ENCODE measurements at regions not wholly inside any gene's neighbourhood (a gene's known extent, or its start where the extent isn't known, plus 50 kb on each side); places are given as distances from the start of the nearest gene placed in this dataset.

DNA sequence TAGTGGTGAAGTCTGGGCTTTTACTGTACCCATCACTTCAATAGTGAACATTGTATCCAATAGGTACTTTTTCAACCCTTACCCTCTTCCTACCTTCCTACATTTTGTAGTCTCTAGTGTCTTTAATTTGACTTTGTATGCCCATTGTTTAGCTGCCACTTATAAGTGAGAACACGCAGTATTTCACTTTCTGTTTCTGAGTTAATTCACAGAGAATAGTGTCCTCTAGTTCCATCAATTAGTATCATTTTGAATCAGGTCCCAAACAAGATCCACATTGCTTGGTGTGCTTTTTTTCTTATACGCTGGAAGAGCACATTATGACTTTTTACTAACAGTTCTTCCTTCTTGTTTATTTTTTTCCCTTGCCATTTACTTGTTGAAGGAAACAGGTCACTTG is 176.0 kb upstream of the WDFY3 start:
- TF ChIP-seq FOS (IDR thresholded peaks at IDR 0.05; ENCODE audit: borderline replicate concordance, insufficient read depth, low read length) (no peak), EZH2 (IDR thresholded peaks at IDR 0.05; ENCODE audit: borderline replicate concordance, low read depth, low read length, severe bottlenecking) (no peak), CTCF (IDR thresholded peaks at IDR 0.05; ENCODE audit: extremely low read depth in 1 of 2, insufficient read depth in 1 of 2, low read depth in 1 of 2, low read length in 2 of 2) (no peak), GATA2 (IDR thresholded peaks at IDR 0.05; ENCODE audit: insufficient read depth, insufficient read length, low read depth, low read length) (no peak), JUN (IDR thresholded peaks at IDR 0.05; ENCODE audit: borderline replicate concordance, insufficient read depth, insufficient read length, low read depth) (no peak), POLR2AphosphoS5 (IDR thresholded peaks at IDR 0.05; ENCODE audit: insufficient read depth, low read depth, low read length) (no peak), MYC (IDR thresholded peaks at IDR 0.05; ENCODE audit: low read depth, low read length) (no peak), POLR2A (IDR thresholded peaks at IDR 0.05; ENCODE audit: low read depth, low read length) (no peak)
- TF ChIP-seq, protein P1, sequence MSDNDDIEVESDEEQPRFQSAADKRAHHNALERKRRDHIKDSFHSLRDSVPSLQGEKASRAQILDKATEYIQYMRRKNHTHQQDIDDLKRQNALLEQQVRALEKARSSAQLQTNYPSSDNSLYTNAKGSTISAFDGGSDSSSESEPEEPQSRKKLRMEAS (IDR thresholded peaks at IDR 0.05; ENCODE audit: insufficient read depth, insufficient read length): no peak
- Histone ChIP-seq H3K27me3 (ENCODE audit: control insufficient read depth in 2 of 2, insufficient read depth in 2 of 2, low read length in 2 of 2) (peaks cover 9 to 35% of the 10 kb centered on the region in 2 experiments), H3K9me1 (replicated peaks; ENCODE audit: control insufficient read depth, extremely low read depth, insufficient read depth, low read length) (no peaks in the 10 kb centered on the region), H3K4me2 (ENCODE audit: insufficient read depth, low read length) (no peak overlapping the region), H3K36me3 (ENCODE audit: control insufficient read depth in 2 of 2, extremely low read depth in 1 of 2, insufficient read depth in 2 of 2, low read length in 2 of 2) (no peaks in the 10 kb centered on the region), H3K27ac (ENCODE audit: insufficient read depth, low read depth, low read length) (no peak overlapping the region), H3K4me3 (replicated peaks in 1 of 3; ENCODE audit: insufficient read depth in 1 of 3, low read depth in 1 of 3, low read length in 3 of 3) (no peak overlapping the region), H3K79me2 (ENCODE audit: control insufficient read depth, insufficient read depth, low read length) (no peaks in the 10 kb centered on the region), H2AFZ (ENCODE audit: low read depth, low read length) (no peak overlapping the region), H3K9ac (replicated peaks; ENCODE audit: extremely low read depth, insufficient read depth, low read length) (no peak overlapping the region), H3K9me3 (replicated peaks; ENCODE audit: control insufficient read depth, insufficient read depth, low read length) (no peaks in the 10 kb centered on the region), H4K20me1 (replicated peaks; ENCODE audit: control insufficient read depth, extremely low read depth, insufficient read depth, low read length) (no peaks in the 10 kb centered on the region), H3K4me1 (ENCODE audit: control insufficient read depth, extremely low read depth, insufficient read depth, low read length) (no peaks in the 10 kb centered on the region)
- CTCF ChIA-PET: interaction anchor here (3.8 kb wide), 1 partner anchor 606 kb away, joined by 23 read pairs; no protein-coding TSS in a partner anchor
- POLR2A ChIA-PET: no interaction called here
- FAIRE-seq (no peak), DNase-seq (ENCODE audit: low read depth, low spot score) (no peak)
- dilution Hi-C loops (cut with MboI; ENCODE audit: extremely low pct_ligation_motif_present, low sequenced_read_pairs) (no loop called here), intact Hi-C loops (cut with micrococcal nuclease) (no loop called here)
- no TSS peak for BruUV-seq (replicated peaks)
